Heart left ventricle (tissue), 13 donors: ENCODE measurements at regions not wholly inside any gene's neighbourhood (a gene's known extent, or its start where the extent isn't known, plus 50 kb on each side); places are given as distances from the start of the nearest gene placed in this dataset.

Experiments
- POLR2A ChIP-seq, 2 donors: fragments of 450-650 bp; IDR thresholded peaks; one replicate each; pipeline ENCODE4 v1.6.1; 2017; ENCODE audit warnings: antibody characterized with exemption in 2 of 2, mild to moderate bottlenecking in 2 of 2, moderate library complexity in 2 of 2
- TF ChIP-seq, protein P1 (sequence below), 12 donors: fragments of 200-600 bp; sonication (generic) in 4 of 12; IDR thresholded peaks; one replicate each; pipeline versions ENCODE4 v1.5.0 to v1.8.0; 2018 to 2022; ENCODE audit warnings: antibody characterized with exemption in 12 of 12, mild to moderate bottlenecking in 5 of 12
- donor health status: ischemic (EF 13 %, LVEDD 7.1; RV severe dilation, severe dysfunction).
- donor health status: DM: no; HTN: yes; CAD: no.
- donor health status: DM: no; HTN: no; CAD: no.
- donor health status: ischemic (EF 25% LVEDD 6.9; RV normal size, moderate dysfunction).
- donor health status: ischemic (EF 25% LVEDD 5.7; RV mildly dilated, moderate dysfunction).
- donor health status: ischemic (EF 35%, LVEDD 5.7; RV mildly dilated, moderate dysfunction).
- donor health status: nonischemic (EF 11% LVEDD 7.7; RV severe dilation, severe dysfunction).
- donor health status: DM: yes; HTN: yes; CAD: no.
- donor health status: PGD.
- donor health status: ischemic (EF 29% LVEDD 5.4; RV normal size, mild dysfunction).
- donor health status: nonischemic (EF 23%, LVEDD 6.1; RV moderate dilation, normal function).

DNA sequence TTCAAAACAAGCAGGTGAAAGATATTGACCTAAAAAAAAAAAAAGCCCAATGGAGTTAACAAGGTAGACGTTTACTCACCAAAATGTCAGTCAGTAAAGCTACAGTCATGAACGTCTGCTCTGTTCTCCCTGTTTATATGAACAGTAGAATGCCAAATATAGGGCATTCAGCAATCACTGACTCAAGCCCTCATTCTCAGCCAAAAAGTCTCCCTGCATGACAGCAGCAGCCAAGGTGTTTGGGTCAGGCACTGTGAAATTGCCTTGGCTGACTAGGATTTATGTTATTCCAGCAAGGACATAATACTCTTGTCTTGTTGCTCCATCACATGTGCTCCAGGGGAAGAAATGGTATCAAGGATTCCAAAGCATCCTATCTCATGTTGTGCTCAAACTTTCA is 194.7 kb upstream of the RSPO3 start:
- TF ChIP-seq, protein P1, sequence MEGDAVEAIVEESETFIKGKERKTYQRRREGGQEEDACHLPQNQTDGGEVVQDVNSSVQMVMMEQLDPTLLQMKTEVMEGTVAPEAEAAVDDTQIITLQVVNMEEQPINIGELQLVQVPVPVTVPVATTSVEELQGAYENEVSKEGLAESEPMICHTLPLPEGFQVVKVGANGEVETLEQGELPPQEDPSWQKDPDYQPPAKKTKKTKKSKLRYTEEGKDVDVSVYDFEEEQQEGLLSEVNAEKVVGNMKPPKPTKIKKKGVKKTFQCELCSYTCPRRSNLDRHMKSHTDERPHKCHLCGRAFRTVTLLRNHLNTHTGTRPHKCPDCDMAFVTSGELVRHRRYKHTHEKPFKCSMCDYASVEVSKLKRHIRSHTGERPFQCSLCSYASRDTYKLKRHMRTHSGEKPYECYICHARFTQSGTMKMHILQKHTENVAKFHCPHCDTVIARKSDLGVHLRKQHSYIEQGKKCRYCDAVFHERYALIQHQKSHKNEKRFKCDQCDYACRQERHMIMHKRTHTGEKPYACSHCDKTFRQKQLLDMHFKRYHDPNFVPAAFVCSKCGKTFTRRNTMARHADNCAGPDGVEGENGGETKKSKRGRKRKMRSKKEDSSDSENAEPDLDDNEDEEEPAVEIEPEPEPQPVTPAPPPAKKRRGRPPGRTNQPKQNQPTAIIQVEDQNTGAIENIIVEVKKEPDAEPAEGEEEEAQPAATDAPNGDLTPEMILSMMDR (IDR thresholded peaks at IDR 0.05), result no peak
- no peak for TF ChIP-seq POLR2A (IDR thresholded peaks at IDR 0.05)
